ENCODE measurements at regions not wholly inside any gene's neighbourhood (a gene's known extent, or its start where the extent isn't known, plus 50 kb on each side); places are given as distances from the start of the nearest gene placed in this dataset.

DNA sequence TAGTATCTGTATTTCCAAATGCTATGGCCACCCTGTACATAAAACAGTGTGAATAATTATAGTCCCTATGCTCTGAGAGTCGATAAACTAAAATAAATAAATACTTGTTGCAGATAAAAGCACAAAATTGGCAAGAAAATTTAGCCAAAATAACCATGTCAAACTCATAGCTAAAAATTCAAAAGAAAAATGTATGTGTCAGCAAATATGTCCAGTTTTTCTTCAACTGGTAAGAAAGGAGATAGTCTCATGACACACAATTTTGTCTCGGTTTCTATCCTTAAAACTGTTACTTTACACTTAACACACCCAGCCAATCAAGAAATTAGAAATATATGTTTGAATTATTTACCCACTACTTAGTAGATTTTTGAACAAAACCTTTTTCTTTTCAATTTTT is 145.6 kb upstream of the FSCB start:
- TF ChIP-seq FOSB (CRISPR knock-in tag; IDR thresholded peaks at IDR 0.05), result no peak
- peak; percentile 89 for TF ChIP-seq MAFK (IDR thresholded peaks at IDR 0.05; ENCODE audit: partially characterized antibody)
- no peaks in the 10 kb centered on the region for H3K4me1 ChIP-seq
- POLR2A ChIA-PET, result no interaction called here
- DNase-seq (ENCODE audit: low read depth in 1 of 2, low spot score in 1 of 2), result no peak
- H3K9me3 ChIP-seq, result no peaks in the 10 kb centered on the region
- H3K4me2 ChIP-seq, result no peak overlapping the region
- FAIRE-seq, result no peak
- CTCF ChIA-PET, result no interaction called here
- WGBS (ENCODE audit: missing lambda C conversion rate), result 3% methylated on average over 2 of the region's 2 CpGs
- H3K4me3 ChIP-seq, result no peak overlapping the region
- no peak overlapping the region for H3K27ac ChIP-seq
- ATAC-seq, result no peak

DNA sequence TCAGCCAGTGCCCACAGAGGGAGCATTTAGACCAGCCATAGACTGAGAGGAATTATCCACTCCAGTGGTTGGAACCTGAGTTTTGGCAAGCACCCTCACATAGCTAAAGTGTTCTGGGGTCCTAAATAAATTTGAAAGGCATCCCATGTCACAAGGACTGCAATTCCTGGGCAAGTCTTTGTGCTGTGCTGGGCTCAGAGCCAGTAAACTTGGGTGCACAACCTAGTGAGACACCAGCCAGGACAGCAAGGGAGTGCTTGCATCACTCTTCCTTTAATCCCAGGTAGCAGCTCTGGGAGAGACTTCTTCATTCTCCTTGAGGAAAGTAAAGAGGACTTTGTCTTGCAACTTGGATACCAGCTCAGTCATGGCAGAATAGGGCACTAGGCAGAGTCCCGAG is 142.0 kb upstream of the FSCB start:
- no peak for FAIRE-seq
- Histone ChIP-seq H3K4me3 (no peak overlapping the region), H3K4me2 (no peak overlapping the region), H3K4me1 (no peaks in the 10 kb centered on the region), H3K9me3 (no peaks in the 10 kb centered on the region), H3K27ac (no peak overlapping the region)
- no peak for TF ChIP-seq CBX8 (IDR thresholded peaks at IDR 0.05)
- TF ChIP-seq CHD4 (IDR thresholded peaks at IDR 0.05; ENCODE audit: borderline replicate concordance), result no peak
- no peak for TF ChIP-seq KDM1A (IDR thresholded peaks at IDR 0.05; ENCODE audit: low read depth)
- TF ChIP-seq RNF2 (IDR thresholded peaks at IDR 0.05; ENCODE audit: borderline replicate concordance, low read depth), result no peak
- TF ChIP-seq PHF8 (IDR thresholded peaks at IDR 0.05; ENCODE audit: borderline replicate concordance, low read depth), result no peak
- TF ChIP-seq BHLHE40 (IDR thresholded peaks at IDR 0.05; ENCODE audit: low read depth, low read length), result no peak
- TF ChIP-seq SREBF2 (IDR thresholded peaks at IDR 0.05), result no peak
- no peak for TF ChIP-seq TFCP2L1 (CRISPR knock-in tag; IDR thresholded peaks at IDR 0.05)
- TF ChIP-seq FOXS1 (CRISPR knock-in tag; IDR thresholded peaks at IDR 0.05), result no peak
- TF ChIP-seq, protein P1, sequence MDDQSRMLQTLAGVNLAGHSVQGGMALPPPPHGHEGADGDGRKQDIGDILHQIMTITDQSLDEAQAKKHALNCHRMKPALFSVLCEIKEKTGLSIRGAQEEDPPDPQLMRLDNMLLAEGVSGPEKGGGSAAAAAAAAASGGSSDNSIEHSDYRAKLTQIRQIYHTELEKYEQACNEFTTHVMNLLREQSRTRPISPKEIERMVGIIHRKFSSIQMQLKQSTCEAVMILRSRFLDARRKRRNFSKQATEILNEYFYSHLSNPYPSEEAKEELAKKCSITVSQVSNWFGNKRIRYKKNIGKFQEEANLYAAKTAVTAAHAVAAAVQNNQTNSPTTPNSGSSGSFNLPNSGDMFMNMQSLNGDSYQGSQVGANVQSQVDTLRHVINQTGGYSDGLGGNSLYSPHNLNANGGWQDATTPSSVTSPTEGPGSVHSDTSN (IDR thresholded peaks at IDR 0.05), result no peak
- no peak for TF ChIP-seq HEYL (CRISPR knock-in tag; IDR thresholded peaks at IDR 0.05)
- no peak for TF ChIP-seq FOSB (CRISPR knock-in tag; IDR thresholded peaks at IDR 0.05)
- no peak for TF ChIP-seq CHD2 (IDR thresholded peaks at IDR 0.05; ENCODE audit: low read length, partially characterized antibody)
- TF ChIP-seq FOSL2 (IDR thresholded peaks at IDR 0.05), result no peak
- TF ChIP-seq FOSL2 (CRISPR knock-in tag; IDR thresholded peaks at IDR 0.05), result no peak
- TF ChIP-seq RARB (CRISPR knock-in tag; IDR thresholded peaks at IDR 0.05), result no peak
- TF ChIP-seq JUN (IDR thresholded peaks at IDR 0.05), result no peak
- no peak for TF ChIP-seq RCOR1 (IDR thresholded peaks at IDR 0.05; ENCODE audit: low read depth, low read length)
- TF ChIP-seq POLR2A (IDR thresholded peaks at IDR 0.05; ENCODE audit: low read length), result no peak
- no peak for TF ChIP-seq SMC3 (IDR thresholded peaks at IDR 0.05)
- DNase-seq (ENCODE audit: low read depth in 1 of 2, low spot score in 1 of 2), result no peak
- no peak for ATAC-seq
- 0% methylated on average over 1 of the region's 1 CpG for WGBS (ENCODE audit: missing lambda C conversion rate)
- ChIA-PET CTCF (no interaction called here), POLR2A (no interaction called here)

DNA sequence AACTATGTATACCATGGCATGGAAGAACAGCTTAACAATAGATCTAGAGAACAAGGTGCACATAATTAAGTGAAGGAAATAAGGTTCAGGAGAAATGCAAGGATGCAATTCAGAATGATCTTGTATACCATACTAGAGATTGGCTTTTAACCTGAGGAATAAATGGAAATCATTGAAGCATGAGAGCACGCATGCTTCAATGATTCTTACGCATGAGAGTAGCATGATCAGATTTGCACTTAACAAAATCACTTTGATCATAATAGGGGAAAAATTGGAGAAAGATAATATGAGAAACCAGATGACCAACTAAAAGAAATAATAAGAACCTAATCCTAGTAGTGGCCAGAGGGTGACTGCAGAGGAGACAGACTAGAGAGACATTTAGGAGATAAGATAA is 133.3 kb upstream of the FSCB start:
- Histone ChIP-seq H3K4me1 (no peaks in the 10 kb centered on the region), H3K4me3 (no peak overlapping the region), H3K4me2 (no peak overlapping the region), H3K27ac (no peak overlapping the region), H3K9me3 (no peaks in the 10 kb centered on the region)
- FAIRE-seq (no peak), DNase-seq (ENCODE audit: low read depth in 1 of 2, low spot score in 1 of 2) (no peak), ATAC-seq (no peak)
- CTCF ChIA-PET, result no interaction called here
- POLR2A ChIA-PET, result no interaction called here
- no peak for TF ChIP-seq ESRRA (IDR thresholded peaks at IDR 0.05; ENCODE audit: borderline replicate concordance, low read length)
- no peak for TF ChIP-seq ZNF302 (CRISPR knock-in tag; IDR thresholded peaks at IDR 0.05)
- no peak for TF ChIP-seq CBX2 (IDR thresholded peaks at IDR 0.05; ENCODE audit: borderline replicate concordance, low read depth)
- TF ChIP-seq MAZ (IDR thresholded peaks at IDR 0.05; ENCODE audit: borderline replicate concordance, low read depth, low read length), result no peak
- TF ChIP-seq NFE2L2 (conservative IDR thresholded peaks at IDR 0.05; ENCODE audit: low read length), result no peak
- TF ChIP-seq HOXB13 (CRISPR knock-in tag; IDR thresholded peaks at IDR 0.05; ENCODE audit: low read depth), result no peak
- no peak for TF ChIP-seq CBX8 (IDR thresholded peaks at IDR 0.05)
- TF ChIP-seq CHD2 (IDR thresholded peaks at IDR 0.05; ENCODE audit: low read length, partially characterized antibody), result no peak
- no peak for TF ChIP-seq CEBPB (IDR thresholded peaks at IDR 0.05)
- TF ChIP-seq, protein P2, sequence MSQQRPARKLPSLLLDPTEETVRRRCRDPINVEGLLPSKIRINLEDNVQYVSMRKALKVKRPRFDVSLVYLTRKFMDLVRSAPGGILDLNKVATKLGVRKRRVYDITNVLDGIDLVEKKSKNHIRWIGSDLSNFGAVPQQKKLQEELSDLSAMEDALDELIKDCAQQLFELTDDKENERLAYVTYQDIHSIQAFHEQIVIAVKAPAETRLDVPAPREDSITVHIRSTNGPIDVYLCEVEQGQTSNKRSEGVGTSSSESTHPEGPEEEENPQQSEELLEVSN (IDR thresholded peaks at IDR 0.05; ENCODE audit: borderline replicate concordance, low read depth), result no peak
- TF ChIP-seq GATA3 (IDR thresholded peaks at IDR 0.05; ENCODE audit: borderline replicate concordance), result no peak
- TF ChIP-seq, protein P3, sequence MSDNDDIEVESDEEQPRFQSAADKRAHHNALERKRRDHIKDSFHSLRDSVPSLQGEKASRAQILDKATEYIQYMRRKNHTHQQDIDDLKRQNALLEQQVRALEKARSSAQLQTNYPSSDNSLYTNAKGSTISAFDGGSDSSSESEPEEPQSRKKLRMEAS (IDR thresholded peaks at IDR 0.05), result no peak
- 88% methylated on average over 2 of the region's 2 CpGs for WGBS (ENCODE audit: missing lambda C conversion rate)
